GM12891 (cell line): ENCODE measurements at regions not wholly inside any gene's neighbourhood (a gene's known extent, or its start where the extent isn't known, plus 50 kb on each side); places are given as distances from the start of the nearest gene placed in this dataset.
"Not testable (repeated sequence)": the region's sequence is repeated elsewhere in the genome, so short reads cannot be mapped to it uniquely, and the experiment has no call there.

Source experiments
- DNase-seq: peaks from one replicate; pipeline ENCODE4 v3.0.0; 2011; ENCODE audit warnings: low spot score; ENCODE audit not compliant: insufficient read length
- FAIRE-seq: peaks from 2 replicates; lab custom pipeline; 2011; peaks lifted over from hg19 to GRCh38; lab: Jason Lieb, UNC
- PAX5 ChIP-seq: IDR thresholded peaks from 2 replicates; pipeline ENCODE4 v1.6.1; 2011; ENCODE audit warnings: low read length, moderate library complexity, mild to moderate bottlenecking; ENCODE audit not compliant: insufficient read depth, severe bottlenecking
- POLR2A ChIP-seq: IDR thresholded peaks from 2 replicates; pipeline ENCODE4 v1.6.1; 2011; ENCODE audit warnings: low read depth, low read length, control low read depth
- POLR2AphosphoS5 ChIP-seq: IDR thresholded peaks from 2 replicates; pipeline ENCODE4 v1.6.1; 2011; ENCODE audit warnings: low read depth, low read length, control low read depth
- POU2F2 ChIP-seq: IDR thresholded peaks from 2 replicates; pipeline ENCODE4 v1.6.1; 2011; ENCODE audit warnings: low read depth, mild to moderate bottlenecking, control low read depth, low read length, moderate library complexity
- SPI1 ChIP-seq: IDR thresholded peaks from 2 replicates; pipeline ENCODE4 v1.6.1; 2011; ENCODE audit warnings: low read depth, low read length, control low read depth
- TAF1 ChIP-seq: IDR thresholded peaks from 2 replicates; pipeline ENCODE4 v1.6.1; 2011; ENCODE audit warnings: low read depth, low read length, control low read depth

DNA sequence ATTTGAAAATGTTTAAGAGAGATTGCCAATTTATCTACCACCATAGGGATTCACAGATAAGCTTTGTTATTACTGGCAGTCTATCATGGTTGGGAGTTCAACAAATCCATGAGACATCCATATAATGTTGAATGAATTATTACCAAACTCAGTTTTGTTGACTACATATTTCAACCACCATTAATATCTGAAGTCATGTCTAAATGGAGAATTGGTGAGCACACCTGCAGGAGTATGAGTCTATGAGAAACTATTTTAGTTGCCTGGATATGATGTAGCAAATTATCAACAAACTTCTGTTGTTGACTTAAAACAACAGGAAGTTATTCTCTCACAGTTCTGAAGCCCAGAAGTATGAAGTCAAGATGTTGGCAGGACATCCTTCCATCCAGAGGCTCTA is 126.8 kb upstream of the FBXL7 start:
- DNase-seq (no peak), FAIRE-seq (no peak)
- TF ChIP-seq POU2F2, result no peak
- TF ChIP-seq TAF1, result no peak
- no peak for TF ChIP-seq SPI1
- TF ChIP-seq POLR2AphosphoS5, result no peak
- TF ChIP-seq POLR2A, result no peak
- no peak for TF ChIP-seq PAX5

DNA sequence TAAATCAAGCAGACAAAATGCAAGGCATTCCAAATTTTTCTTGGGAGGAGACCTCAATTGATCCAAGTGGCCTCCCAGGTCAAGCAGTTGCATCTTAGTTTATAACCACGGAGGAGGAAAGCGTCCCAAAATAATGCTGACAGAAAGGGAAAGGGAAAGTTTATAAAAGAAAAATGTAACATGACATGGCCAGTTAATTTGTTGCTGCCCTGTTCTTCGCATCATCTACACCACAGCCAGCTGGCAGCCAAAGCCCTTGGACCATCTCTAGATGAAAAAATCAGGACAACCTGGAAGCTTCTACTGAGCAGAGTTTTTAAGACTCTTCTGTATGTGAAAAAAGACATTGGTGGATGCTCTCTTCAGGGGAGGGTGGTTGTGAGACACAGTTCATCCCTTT is 128.8 kb upstream of the FBXL7 start:
- DNase-seq (no peak), FAIRE-seq (no peak)
- TF ChIP-seq SPI1, result no peak
- no peak for TF ChIP-seq POLR2A
- no peak for TF ChIP-seq TAF1
- no peak for TF ChIP-seq POU2F2
- no peak for TF ChIP-seq PAX5
- no peak for TF ChIP-seq POLR2AphosphoS5

DNA sequence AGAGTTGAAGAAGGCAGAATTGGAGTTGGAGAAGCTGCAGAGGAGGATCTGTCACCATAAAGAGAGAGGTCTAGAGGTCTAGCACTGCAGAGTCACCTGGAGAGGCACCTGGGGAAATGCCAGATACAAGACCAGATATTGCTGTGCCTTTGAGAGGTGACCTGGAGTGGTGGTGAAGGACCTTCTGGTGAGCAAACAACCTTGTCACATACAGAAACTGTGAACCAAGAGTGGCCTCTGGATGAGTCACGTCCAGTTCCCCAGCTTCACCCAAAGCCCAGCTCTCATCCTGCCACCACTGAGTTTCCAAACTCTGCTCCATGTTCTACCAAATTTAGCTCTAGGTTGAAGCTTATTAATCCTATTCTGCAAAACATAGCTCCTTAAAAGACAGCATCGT is 131.1 kb upstream of the FBXL7 start:
- no peak for DNase-seq
- FAIRE-seq, result no peak
- no peak for TF ChIP-seq SPI1
- no peak for TF ChIP-seq POU2F2
- no peak for TF ChIP-seq PAX5
- TF ChIP-seq POLR2AphosphoS5, result no peak
- no peak for TF ChIP-seq TAF1
- TF ChIP-seq POLR2A, result no peak

- FAIRE-seq (no peak), DNase-seq (no peak)
- TF ChIP-seq PAX5 (no peak), POLR2A (no peak), POU2F2 (no peak), SPI1 (no peak), POLR2AphosphoS5 (no peak), TAF1 (no peak)
Observed at GRCh38 chr5:15367489-15367888, 132.5 kb upstream of the FBXL7 start.

DNA sequence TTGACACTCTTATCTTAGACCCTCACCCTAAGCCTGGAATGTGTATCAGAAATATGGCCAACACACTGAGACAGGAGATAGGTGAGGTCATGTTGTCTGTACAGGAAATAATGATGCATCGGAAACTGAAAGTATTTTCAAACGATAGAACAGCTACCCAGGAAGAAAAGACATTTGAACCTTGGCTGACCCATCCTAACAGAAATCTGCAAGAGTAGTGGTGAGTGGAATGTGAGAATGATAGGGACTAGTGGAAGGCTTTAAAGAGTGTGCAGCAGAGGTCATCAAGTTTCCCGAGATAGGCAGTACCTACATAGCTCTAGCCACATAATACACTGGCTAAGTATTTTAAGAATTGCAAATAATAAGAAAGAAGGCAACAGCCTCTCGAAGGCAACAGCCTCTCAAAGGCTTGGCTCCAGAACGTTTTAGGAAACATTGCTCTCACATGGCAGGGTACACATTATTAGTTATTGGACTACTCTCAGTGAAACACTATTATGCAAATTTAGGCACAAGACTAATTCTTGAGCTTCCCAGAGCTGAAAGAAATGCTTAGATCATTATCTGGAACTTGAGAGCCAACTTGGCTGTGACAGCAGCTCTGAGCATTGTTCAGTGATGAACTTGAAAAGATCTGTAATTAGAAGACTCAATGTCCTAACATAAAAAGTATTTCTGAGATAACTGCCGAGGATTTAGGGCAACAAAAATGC is 133.1 kb upstream of the FBXL7 start:
- FAIRE-seq, result no peak
- TF ChIP-seq POU2F2 (no peak), SPI1 (no peak), POLR2A (no peak), POLR2AphosphoS5 (no peak), TAF1 (no peak), PAX5 (no peak)
- no peak for DNase-seq

- no peak for TF ChIP-seq TAF1
- no peak for TF ChIP-seq POLR2A
- TF ChIP-seq SPI1, result no peak
- no peak for DNase-seq
- no peak for FAIRE-seq
Observed at GRCh38 chr5:15365070-15365469, 134.9 kb upstream of the FBXL7 start.

DNA sequence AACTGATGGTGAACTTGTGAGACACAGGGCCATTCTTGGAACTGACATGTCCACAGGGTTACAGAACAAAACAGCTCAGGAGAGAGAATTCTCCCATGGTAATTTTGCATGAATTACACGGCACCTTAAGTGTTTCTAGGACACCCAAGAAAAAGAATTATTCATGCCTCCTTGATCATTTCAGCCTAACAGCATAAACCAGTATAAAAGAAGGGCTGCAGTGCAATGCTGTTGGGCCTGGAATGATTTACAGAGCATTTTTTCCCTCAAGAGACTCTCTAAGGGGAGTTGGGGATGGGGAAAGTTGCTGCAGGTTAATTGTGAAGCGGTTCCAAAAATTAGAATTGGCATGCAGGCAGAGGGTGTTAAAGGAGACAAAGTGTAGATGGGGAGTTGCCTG is 136.4 kb upstream of the FBXL7 start:
- DNase-seq (no peak), FAIRE-seq (no peak)
- TF ChIP-seq POLR2A (no peak), PAX5 (no peak), SPI1 (no peak), POU2F2 (no peak), POLR2AphosphoS5 (no peak), TAF1 (no peak)

GRCh38 chr5:15357092-15357453 is 142.9 kb upstream of the FBXL7 start:
- FAIRE-seq, DNase-seq: not testable (repeated sequence)

DNA sequence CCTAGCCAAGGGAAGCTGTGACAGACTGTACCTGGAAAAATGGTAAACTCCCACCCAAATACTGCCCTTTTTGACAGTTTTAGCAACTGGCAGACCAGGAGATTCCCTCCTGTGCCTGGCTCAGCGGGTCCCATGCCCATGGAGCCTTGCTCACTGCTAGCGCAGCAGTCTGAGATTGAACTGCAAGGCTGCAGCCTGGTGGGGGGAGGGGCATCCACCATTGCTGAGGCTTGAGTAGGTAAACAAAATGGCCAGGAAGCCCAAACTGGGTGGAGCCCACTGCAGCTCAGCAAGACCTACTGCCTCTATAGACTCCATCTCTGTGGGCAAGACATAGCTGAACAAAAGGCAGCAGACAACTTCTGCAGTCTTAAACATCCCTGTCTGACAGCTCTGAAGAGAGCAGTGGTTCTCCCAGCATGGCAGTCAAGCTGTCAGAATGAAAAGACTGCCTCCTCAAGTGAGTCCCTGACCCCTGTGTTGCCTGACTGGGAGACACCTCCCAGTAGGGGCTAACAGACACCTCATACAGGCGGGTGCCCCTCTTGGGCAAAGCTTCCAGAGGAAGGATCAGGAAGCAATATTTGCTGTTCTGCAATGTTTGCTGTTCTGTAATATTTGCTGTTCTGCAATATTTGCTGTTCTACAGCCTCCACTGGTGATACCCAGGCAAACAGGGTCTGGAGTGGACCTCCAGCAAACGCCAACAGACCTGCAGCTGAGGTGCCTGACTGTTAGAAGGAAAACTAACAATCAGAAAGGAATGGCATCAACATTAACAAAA is 143.5 kb upstream of the FBXL7 start:
- not testable (repeated sequence) for FAIRE-seq, DNase-seq

- FAIRE-seq, result no peak
- DNase-seq, result no peak
- no peak for TF ChIP-seq POLR2A
- no peak for TF ChIP-seq POU2F2
- TF ChIP-seq SPI1, result no peak
- no peak for TF ChIP-seq PAX5
- no peak for TF ChIP-seq POLR2AphosphoS5
- TF ChIP-seq TAF1, result no peak
Observed at GRCh38 chr5:15354021-15354420, 146.0 kb upstream of the FBXL7 start.

DNA sequence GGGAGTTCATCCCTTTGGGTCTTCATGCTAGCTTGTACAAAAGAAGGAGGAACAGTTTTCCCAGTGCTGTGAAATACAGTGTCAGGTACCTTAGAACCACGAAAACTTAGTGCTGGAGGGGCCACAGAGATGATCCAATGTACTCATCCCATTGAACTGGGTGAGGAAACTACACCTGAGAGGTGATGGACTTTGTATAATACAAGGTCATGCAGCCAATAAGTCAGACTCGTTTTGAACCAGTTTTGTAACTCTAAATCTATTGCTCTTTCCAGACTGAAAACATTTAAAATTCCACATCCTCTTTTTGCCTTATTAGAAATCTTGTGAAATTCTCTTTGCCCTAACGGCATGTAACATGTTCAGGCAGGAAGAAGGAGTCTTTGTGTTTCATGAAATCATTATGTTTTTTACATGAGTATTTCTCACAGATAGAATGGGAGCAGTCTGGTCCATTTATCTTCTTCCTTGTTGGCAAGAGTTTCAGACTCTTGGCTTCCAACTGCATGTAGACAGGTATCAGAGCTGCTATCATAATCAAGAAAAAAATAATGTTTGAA is 146.8 kb upstream of the FBXL7 start:
- DNase-seq, result no peak
- no peak for FAIRE-seq
- TF ChIP-seq POLR2A (no peak), POLR2AphosphoS5 (no peak), SPI1 (no peak), PAX5 (no peak), POU2F2 (no peak), TAF1 (no peak)
